T1000 (cell line): ENCODE measurements at regions not wholly inside any gene's neighbourhood (a gene's known extent, or its start where the extent isn't known, plus 50 kb on each side); places are given as distances from the start of the nearest gene placed in this dataset.
A peak's percentile ranks its signal among the peaks of the same experiment; 100 is the strongest.
"Not testable (repeated sequence)": the region's sequence is repeated elsewhere in the genome, so short reads cannot be mapped to it uniquely, and the experiment has no call there.

Experiments
- DNase-seq: peaks from one replicate; lab custom pipeline; 2025; ENCODE audit warnings: mixed read lengths; lab: John Stamatoyannopoulos, UW

GRCh38 chr20:53721445-53721963 is 127.9 kb upstream of the ZNF217 start:
- not testable (repeated sequence) for DNase-seq

GRCh38 chr20:53719171-53719803 is 125.6 kb upstream of the ZNF217 start:
- not testable (repeated sequence) for DNase-seq

GRCh38 chr20:53718142-53719021 is 124.7 kb upstream of the ZNF217 start:
- no peak for DNase-seq

- no peak for DNase-seq
Observed at GRCh38 chr20:53716395-53716794, 122.8 kb upstream of the ZNF217 start.

GRCh38 chr20:53714524-53714923 is 120.9 kb upstream of the ZNF217 start:
- no peak for DNase-seq

GRCh38 chr20:53713328-53714056 is 119.9 kb upstream of the ZNF217 start:
- DNase-seq, result no peak

DNA sequence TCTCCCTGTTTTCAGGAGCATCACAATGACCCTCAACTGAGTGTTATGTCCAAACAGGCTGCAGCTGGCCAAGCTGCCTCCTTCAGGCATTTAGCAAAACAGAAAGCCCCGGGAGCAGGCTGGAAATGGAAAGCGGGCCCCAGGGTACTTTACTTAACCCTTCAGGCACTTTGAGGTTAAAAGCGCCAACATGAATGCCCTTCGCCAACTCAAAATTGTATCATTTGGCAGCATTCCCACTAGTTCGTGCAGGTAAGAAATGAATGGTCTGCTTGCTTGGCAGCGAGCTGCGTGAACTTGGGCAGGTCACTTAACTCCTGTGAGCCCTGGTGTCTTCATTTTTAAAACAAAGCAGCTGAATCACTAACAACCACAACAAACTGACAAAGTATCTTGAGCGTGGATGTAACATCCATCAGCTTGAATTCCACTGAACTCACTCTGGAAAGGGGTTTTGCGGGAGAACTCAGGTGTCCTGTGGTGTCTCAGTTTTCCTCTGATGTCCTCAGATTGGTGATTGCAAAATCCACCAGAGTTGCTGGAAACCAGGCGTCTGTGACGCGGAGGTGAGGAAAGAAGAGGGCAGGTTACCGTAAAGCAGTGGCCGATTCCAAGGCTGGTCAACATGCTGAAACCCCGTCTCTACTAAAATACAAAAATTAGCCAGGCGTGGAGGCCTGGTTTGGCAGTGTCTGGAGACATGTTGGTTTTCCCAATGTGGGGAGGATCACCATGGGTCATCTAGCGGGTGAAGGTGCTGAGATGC is 118.8 kb upstream of the ZNF217 start:
- DNase-seq, result no peak

DNA sequence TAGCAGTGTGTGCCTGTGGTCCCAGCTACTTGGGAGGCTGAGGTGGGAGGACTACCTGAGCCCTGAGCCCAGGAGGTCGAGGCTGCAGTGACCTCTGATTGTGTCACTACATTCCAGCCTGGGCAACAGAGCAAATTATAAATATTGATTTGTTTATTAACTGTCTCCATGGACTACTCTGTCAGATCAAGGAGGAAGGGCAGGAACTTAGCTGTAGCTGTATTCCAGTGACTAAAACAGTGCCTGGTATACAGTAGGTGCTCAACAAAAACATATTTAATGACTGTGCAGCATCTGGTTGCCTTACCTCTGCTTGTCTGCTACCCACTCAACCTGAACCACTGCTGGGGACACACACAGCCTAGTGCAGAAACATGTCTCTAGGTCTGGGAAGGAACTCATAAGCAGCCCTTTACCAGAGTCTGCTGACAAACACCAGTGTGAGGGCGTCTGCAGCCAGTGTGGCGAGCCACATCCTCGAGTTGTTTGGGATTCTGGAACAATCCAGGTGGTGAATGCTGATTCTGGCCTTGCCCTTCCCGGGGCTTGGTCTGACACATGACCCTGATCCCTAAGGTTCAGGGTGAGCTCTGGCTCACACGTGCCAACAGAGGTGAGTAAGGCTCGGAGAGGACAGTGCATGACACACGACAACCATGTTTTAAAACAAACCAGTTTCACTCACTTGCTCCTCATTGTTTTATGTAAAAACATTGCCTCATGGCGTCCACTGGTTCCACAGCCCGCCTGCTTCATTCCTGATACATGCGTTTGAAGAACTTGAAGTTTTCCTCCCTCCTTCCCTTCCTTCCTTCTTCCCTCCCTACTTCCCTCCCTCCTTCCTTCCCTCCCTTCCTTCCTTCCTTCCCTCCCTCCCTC is 117.9 kb upstream of the ZNF217 start:
- DNase-seq, result no peak

DNA sequence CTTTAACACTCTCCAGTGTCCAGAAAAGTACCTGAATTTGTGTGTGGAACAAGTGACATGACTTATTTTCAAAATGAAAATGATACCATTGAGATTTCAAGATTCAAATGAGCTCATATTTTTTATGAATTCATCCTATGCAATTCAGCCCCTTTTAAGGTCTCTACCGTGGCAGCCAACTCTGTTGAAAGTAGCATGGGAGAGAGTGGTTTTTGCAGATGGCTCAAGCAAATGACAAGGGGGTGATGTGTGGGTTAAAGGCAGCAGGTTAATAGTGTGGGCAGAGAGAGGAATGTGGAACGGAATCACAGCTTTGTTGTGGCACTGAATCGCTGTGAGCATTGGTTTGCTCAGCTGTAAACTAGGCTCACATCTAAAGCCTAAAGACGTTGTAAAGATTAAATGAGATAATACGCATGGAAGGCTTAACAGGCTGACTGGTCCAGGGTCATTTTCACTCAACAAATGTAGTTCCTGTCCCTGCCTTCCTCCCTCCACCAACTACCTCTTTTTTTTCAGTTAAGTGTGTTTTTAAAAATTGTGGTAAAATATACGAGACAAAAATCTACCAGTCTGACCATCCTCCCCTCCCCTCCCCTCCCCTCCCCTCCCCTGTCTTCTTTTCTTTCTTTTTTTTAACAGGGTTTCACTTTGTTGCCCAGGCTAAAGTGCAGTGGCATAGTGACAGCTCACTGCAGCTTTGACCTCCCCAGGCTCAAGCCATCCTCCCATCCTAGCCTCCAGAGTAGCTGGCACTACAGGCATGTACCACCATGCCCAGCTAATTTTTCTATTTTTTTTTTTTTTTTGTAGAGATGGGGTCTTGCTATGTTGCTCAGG is 114.7 kb upstream of the ZNF217 start:
- peak; percentile 22 for DNase-seq

DNA sequence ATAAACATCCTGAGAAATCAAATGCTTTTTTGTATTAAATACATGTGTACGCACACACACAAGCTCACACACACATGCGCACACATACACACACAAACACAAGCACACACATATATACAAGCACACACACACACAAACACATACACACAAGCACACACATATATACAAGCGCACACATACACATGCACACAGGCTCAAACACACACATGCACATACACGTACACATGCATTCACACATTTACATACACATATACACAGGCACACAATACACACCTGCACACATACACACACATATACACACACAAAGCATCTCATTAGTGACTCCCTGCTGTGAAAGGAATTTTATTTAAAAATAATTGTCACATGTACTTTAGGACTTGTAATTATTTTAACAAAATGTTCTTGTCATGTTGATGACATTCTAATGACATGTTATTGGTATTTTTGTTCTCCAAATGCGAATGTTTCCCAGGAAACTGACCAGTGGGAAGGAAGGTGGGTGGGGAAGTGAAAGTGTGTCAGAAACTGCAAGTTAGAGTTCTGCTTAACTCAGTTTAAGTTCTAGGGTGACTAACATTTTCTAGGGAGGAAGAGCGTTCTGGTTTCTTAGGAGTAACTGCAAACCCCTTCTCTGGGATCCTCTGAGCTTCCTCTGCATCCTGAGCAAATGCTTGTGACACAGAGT is 113.9 kb upstream of the ZNF217 start:
- DNase-seq, result no peak

DNA sequence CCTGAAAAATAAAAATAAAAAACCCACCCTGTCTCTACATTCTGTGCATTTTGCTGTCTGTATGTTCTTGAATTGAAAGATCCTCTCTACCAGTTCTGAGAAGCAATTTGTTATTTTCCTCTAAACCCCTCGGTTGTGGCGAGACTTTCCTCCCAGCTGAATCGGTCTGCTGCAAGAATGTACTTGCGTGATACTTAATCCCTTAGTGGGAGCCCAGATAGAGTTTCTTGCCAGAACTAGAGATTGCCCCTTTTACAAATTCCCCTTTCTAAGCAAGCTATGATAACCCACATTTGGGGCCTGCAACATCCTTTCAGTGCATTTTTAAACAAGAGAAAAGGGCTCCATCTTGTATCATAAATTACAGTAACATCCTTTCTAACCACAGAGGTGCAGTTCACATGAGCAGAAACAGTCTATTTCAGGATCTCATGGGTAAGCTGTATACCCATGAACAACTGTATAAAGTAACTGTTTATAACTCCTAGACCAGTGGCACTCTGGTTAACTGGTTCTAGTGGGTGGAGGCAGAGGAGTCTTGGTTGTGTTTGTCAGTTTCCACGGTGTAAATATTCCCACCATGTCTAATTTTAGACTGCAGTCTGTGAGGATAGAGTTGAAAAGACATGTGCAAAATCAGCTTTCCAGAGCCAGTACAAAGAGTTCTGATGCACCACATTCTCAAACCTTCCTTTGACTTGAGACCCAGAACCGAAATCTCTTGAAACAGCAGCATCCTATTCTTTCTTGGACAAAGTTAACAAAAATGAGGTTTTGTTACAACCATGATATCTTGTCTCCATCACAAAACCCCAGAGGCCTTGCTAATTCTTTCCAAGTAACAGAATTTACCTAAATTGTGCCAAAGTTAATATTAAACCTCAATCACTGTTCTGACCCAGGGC is 113.1 kb upstream of the ZNF217 start:
- no peak for DNase-seq

DNA sequence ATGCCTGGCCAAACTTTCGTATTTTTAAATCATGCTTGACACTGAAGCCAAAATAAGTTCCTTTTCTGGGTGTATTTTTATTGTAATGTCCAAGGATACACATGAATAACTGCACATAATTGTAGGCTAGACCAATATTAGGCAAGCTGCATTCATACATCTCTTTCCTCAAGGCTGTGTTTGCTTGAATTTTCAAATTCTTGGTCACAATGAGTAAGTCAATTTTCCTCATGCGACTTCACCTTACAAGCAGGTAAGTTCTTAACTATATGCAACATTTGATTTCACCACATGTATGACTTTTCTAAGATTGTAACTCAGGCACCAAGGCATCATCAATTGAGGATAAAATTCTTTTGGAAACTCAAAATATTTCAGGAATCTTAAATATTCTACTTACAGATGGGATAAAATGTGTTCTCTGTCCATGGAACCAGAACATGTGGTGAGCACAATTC is 112.4 kb upstream of the ZNF217 start:
- no peak for DNase-seq

DNA sequence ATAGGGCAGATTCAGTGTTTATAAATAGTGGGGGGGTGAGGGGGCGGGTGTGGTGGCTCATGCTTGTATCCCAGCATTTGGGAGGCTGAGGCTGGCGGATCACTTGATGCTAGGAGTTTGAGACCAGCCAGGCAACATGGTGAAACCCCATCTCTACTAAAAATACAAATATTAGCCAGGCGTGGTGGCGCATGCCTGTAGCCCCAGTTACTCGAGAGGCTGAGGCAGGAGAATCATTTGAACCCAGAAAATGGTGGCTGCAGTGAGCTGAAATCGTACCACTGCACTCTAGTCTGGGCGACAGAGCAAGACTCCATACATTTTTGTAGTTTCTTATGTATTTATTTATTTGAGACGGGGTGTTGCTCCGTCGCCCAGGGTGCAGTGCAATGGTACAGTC is 109.0 kb upstream of the ZNF217 start:
- DNase-seq, result no peak

GRCh38 chr20:53699906-53700305 is 106.3 kb upstream of the ZNF217 start:
- DNase-seq, result no peak

GRCh38 chr20:53699085-53699674 is 105.5 kb upstream of the ZNF217 start:
- DNase-seq, result no peak

DNA sequence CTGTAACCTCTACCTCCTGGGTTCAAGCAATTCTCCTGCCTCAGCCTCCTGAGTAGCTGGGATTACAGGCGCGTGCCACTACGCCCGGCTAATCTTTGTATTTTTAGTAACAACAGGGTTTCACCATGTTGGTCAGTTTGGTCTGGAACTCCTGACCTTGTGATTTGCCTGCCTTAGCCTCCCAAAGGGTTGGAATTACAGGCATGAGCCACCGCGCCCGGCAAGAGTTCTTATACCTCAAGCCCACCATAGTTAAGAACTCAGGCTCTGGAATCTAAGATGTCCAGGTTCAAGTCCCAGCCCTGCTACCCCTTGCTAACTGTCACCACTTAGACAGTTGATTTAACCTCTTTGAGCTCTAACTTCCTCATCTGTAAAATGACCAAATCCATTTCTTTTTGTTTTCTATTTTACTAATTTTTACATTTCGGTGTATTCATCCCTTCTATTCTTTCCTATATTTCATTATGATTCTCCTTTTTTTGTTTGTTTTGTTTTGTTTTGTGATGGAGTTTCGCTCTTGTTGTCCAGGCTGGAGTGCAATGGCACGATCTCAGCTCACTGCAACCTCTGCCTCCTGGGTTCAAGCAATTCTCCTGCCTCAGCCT is 104.8 kb upstream of the ZNF217 start:
- DNase-seq, result no peak
